WTC11 (cell line): ENCODE measurements at regions not wholly inside any gene's neighbourhood (a gene's known extent, or its start where the extent isn't known, plus 50 kb on each side); places are given as distances from the start of the nearest gene placed in this dataset.

Experiments
- ATF2 ChIP-seq: sonication (generic); formaldehyde crosslinking; IDR thresholded peaks from 2 replicates; pipeline ENCODE4 v1.8.1; 2022; ENCODE audit warnings: low read depth, missing genetic modification reagents, borderline replicate concordance
- ATF6 ChIP-seq: sonication (generic); formaldehyde crosslinking; IDR thresholded peaks from 2 replicates; pipeline ENCODE4 v1.8.1; 2023; ENCODE audit warnings: mild to moderate bottlenecking, missing genetic modification reagents
- CREB1 ChIP-seq: sonication (generic); formaldehyde crosslinking; IDR thresholded peaks from 2 replicates; pipeline ENCODE4 v1.8.0; 2023; ENCODE audit warnings: mild to moderate bottlenecking, missing genetic modification reagents
- CTCF ChIP-seq: fragments of 200-600 bp; IDR thresholded peaks from 2 replicates; pipeline ENCODE4 v1.8.0; 2022; ENCODE audit warnings: antibody characterized with exemption
- MAX ChIP-seq: sonication (generic); formaldehyde crosslinking; IDR thresholded peaks from 2 replicates; pipeline ENCODE4 v1.8.0; 2022; ENCODE audit warnings: mild to moderate bottlenecking, missing genetic modification reagents
- MXD4 ChIP-seq: fragments of 250-450 bp; sonication (Bioruptor Pico); IDR thresholded peaks from 2 replicates; pipeline ENCODE4 v1.8.0; 2021; ENCODE audit warnings: mild to moderate bottlenecking, moderate library complexity, borderline replicate concordance
- SP1 ChIP-seq: sonication (generic); formaldehyde crosslinking; conservative IDR thresholded peaks from 2 replicates; pipeline ENCODE4 v1.8.1; 2022; ENCODE audit warnings: missing genetic modification reagents
- TEAD4 ChIP-seq: sonication (generic); formaldehyde crosslinking; IDR thresholded peaks from 2 replicates; pipeline ENCODE4 v1.8.0; 2022; ENCODE audit warnings: mild to moderate bottlenecking, missing genetic modification reagents
- ZNF263 ChIP-seq: sonication (generic); formaldehyde crosslinking; IDR thresholded peaks from 2 replicates; pipeline ENCODE4 v1.8.1; 2022; ENCODE audit warnings: low read depth, mild to moderate bottlenecking, moderate library complexity, missing genetic modification reagents
- ZNF671 ChIP-seq: fragments of 250-450 bp; sonication (Bioruptor Pico); IDR thresholded peaks from 2 replicates; pipeline ENCODE4 v1.8.0; 2021; ENCODE audit warnings: mild to moderate bottlenecking

GRCh38 chr14:101201535-101202151, 298.1 kb upstream of the RTL1 start:
- TF ChIP-seq MXD4 (CRISPR knock-in tag) (no peak), CTCF (no peak), ZNF263 (no peak), TEAD4 (CRISPR knock-in tag) (no peak), ATF2 (CRISPR knock-in tag) (no peak), ZNF671 (CRISPR knock-in tag) (no peak), SP1 (CRISPR knock-in tag) (no peak), MAX (no peak), ATF6 (CRISPR knock-in tag) (no peak), CREB1 (CRISPR knock-in tag) (no peak)
